Prostate gland (tissue), 2 donors: ENCODE measurements at regions not wholly inside any gene's neighbourhood (a gene's known extent, or its start where the extent isn't known, plus 50 kb on each side); places are given as distances from the start of the nearest gene placed in this dataset.

Experiments
- DNase-seq: peaks from one replicate; pipeline ENCODE4 v3.0.0-alpha.2; 2019; ENCODE audit warnings: low spot score
- H3K27ac ChIP-seq, 2 donors: fragments of 200-600 bp; sonication (generic); 2 replicates each; pipeline ENCODE4 v1.5.1; 2017 to 2019
- H3K27me3 ChIP-seq: fragments of 200-600 bp; sonication (generic); replicated peaks from 2 replicates; pipeline ENCODE4 v1.5.1; 2019; ENCODE audit not compliant: insufficient read depth
- H3K36me3 ChIP-seq, 2 donors: fragments of 200-600 bp; sonication (generic); 1 replicate in 1 of 2; 2 replicates in 1 of 2; pipeline versions ENCODE4 v1.5.1 to v1.8.1; 2017 to 2019
- H3K4me1 ChIP-seq: fragments of 200-600 bp; sonication (generic); replicated peaks from 2 replicates; pipeline ENCODE4 v1.5.1; 2019
- H3K4me3 ChIP-seq, 2 donors: fragments of 200-600 bp; sonication (generic); 2 replicates each; pipeline ENCODE4 v1.5.1; 2017 to 2019
- H3K9me3 ChIP-seq: fragments of 200-600 bp; sonication (generic); 2 replicates; pipeline ENCODE4 v1.5.1; 2017
- POLR2A ChIP-seq: fragments of 450-650 bp; IDR thresholded peaks from one replicate; pipeline ENCODE4 v1.6.1; 2016; ENCODE audit warnings: antibody characterized with exemption, mild to moderate bottlenecking
- POLR2AphosphoS5 ChIP-seq: sonication (generic); formaldehyde crosslinking; IDR thresholded peaks from one replicate; pipeline ENCODE4 v1.6.1; 2017; ENCODE audit warnings: antibody characterized with exemption
- WGBS: methylation state at CpG from one replicate; pipeline ENCODE4 v1.1.5; 2018; 5-methylcytosine and 5-hydroxymethylcytosine counted together
- intact Hi-C: fragments of 100-400 bp; cut with DNase I; formaldehyde crosslinking; loops from one replicate; pipeline ENCODE4 v1.14.2; 2022
- TF ChIP-seq, protein P1 (sequence below), 4 experiments: fragments of 200-600 bp in 2 of 4; fragments of 450-650 bp in 2 of 4; sonication (generic) in 2 of 4; IDR thresholded peaks; 1 replicate in 3 of 4; 2 replicates in 1 of 4; pipeline ENCODE4 v1.5.1; 2016 to 2019; ENCODE audit warnings: antibody characterized with exemption in 4 of 4, mild to moderate bottlenecking in 2 of 4, moderate library complexity in 2 of 4

DNA sequence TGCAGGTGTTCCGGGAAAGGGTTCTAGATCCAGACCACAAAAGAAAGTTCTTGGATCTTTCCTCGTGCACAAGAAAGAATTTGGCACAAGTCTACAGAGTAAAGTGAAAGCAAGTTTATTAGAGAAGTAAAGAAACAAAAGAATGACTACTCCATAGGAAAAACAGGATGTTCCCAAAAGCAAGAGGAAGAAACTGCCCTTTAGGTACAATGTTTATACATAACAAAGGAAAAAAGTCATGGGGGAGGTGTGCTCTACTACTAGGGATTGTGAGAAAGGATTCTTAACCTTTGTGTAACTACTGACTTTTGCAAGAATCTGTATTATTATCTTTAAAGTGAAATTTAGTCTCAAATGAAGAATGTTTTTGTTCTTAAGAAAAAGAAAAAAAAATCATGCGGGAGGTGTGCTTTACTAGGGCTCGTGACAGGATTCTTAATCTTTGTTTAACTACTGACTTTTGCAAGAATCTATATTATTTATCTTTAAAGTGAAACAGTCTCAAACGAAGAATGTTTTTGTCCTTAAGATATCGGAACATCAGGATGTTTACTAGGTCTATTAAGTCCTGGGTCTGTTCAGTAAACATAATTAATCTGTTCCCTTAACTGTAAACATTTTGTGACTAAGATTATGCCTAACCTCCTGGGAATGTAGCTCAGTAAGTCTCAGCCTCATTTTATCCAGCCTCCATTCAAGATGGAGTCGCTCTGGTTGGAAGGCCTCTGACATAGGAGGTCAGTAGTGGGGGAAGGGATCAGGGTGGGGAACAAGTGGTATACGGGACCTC, 110.4 kb upstream of the BEND4 start:
- 47% methylated on average over 8 of the region's 8 CpGs for WGBS
- intact Hi-C loops, result no loop called here
- H3K4me3 ChIP-seq, result no peak overlapping the region

DNA sequence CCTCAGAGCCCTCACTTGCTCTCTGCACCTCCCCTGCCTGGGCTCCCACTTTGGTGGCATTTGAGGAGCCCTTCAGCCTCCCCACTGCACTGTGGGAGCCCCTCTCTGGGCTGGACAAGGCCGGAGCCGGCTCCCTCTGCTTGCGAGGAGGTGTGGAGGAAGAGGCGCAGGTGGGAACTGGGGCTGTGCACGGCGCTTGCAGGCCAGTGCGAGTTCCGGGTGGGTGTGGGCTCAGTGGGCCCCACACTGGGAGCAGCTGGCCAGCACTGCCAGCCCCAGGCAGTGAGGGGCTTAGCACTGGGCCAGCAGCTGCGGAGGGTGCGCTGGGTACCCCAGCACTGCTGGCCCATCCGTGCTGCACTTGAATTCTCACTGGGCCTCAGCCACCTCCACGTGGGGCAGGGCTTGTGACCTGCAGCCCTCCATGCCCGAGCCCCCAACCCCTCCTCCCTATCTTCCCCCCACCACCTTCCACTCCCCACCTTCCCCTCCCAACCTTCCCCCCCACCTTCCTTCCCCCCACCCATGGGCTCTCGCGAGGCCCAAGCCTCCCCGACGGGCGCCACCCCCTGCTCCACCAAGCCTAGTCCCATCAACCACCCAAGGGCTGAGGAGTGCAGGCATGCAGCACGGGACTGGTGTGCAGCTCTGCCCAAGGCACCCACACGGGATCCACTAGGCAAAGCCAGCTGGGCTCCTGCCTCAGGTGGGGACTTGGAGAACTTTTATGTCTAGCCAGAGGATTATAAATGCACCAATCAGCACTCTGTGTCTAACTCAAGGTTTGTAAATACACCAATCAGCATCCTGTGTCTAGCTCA, 113.5 kb upstream of the BEND4 start:
- WGBS, result 90% methylated on average over 17 of the region's 20 CpGs
- no peak overlapping the region for H3K27ac ChIP-seq
- H3K36me3 ChIP-seq, result no peaks in the 10 kb centered on the region
- H3K4me3 ChIP-seq, result no peak overlapping the region
- H3K9me3 ChIP-seq, result no peaks in the 10 kb centered on the region
- no peak for DNase-seq
- intact Hi-C loops, result no loop called here
- H3K27me3 ChIP-seq, result no peaks in the 10 kb centered on the region
- H3K4me1 ChIP-seq, result no peaks in the 10 kb centered on the region
- TF ChIP-seq POLR2AphosphoS5, result no peak
- TF ChIP-seq, protein P1, sequence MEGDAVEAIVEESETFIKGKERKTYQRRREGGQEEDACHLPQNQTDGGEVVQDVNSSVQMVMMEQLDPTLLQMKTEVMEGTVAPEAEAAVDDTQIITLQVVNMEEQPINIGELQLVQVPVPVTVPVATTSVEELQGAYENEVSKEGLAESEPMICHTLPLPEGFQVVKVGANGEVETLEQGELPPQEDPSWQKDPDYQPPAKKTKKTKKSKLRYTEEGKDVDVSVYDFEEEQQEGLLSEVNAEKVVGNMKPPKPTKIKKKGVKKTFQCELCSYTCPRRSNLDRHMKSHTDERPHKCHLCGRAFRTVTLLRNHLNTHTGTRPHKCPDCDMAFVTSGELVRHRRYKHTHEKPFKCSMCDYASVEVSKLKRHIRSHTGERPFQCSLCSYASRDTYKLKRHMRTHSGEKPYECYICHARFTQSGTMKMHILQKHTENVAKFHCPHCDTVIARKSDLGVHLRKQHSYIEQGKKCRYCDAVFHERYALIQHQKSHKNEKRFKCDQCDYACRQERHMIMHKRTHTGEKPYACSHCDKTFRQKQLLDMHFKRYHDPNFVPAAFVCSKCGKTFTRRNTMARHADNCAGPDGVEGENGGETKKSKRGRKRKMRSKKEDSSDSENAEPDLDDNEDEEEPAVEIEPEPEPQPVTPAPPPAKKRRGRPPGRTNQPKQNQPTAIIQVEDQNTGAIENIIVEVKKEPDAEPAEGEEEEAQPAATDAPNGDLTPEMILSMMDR (IDR thresholded peaks at IDR 0.05), result no peak
- TF ChIP-seq POLR2A, result no peak

More for the DNA sequence above, 110.4 kb upstream of the BEND4 start:
- Histone ChIP-seq H3K4me1 (no peaks in the 10 kb centered on the region), H3K9me3 (no peaks in the 10 kb centered on the region), H3K27me3 (no peaks in the 10 kb centered on the region), H3K27ac (peak overlapping the region in 1 of 2 donors; percentile 26), H3K36me3 (no peaks in the 10 kb centered on the region)
- no peak for DNase-seq
- TF ChIP-seq POLR2A (no peak), POLR2AphosphoS5 (peak; percentile 31)
- TF ChIP-seq, protein P1 (IDR thresholded peaks at IDR 0.05), result no peak

DNA sequence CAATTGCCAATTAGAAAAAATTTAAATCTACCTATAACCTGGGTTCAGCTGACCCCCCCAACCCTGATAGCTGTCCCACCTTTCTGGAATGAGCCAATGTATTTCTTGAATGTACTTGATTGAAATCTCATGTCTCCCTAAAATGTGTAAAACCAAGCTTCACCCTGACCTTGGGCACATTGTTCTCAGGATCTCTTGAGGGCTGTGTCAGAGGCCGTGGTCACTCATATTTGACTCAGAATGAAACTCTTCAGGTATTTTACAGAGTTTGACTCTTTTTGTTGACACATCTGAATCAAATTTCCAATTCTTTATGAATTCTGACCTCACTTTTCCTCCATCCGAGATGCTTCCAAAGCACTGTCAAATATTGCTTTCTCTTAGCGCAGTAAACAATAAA, 115.3 kb upstream of the BEND4 start:
- 95% methylated on average over 3 of the region's 3 CpGs for WGBS

DNA sequence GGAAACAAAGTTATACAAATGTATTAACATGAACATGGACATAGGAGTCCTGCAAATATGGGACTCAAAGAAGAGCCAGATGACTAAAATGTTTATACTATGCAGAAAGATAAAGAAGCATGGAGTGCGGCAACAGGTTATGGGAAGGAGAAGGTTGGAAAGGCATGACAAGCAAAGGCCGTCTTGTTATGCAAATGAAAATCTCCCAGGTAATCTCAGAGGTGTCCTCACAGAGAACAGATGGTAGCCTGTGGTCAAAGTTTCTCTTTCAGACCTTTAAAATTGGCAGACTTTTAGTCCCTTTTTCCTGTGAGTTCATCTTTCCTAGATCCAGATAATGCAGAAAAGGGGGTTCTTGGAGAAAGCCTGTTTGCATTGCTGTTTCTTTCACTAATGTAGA, 116.4 kb upstream of the BEND4 start:
- intact Hi-C loops, result no loop called here
- no peaks in the 10 kb centered on the region for H3K4me1 ChIP-seq
- 56% methylated on average over 2 of the region's 2 CpGs for WGBS
- DNase-seq, result no peak
- no peak overlapping the region for H3K4me3 ChIP-seq
- TF ChIP-seq, protein P1 (IDR thresholded peaks at IDR 0.05), result no peak
- no peak for TF ChIP-seq POLR2A
- TF ChIP-seq POLR2AphosphoS5, result no peak
- H3K36me3 ChIP-seq, result no peaks in the 10 kb centered on the region
- no peak overlapping the region for H3K27ac ChIP-seq
- no peaks in the 10 kb centered on the region for H3K27me3 ChIP-seq
- no peaks in the 10 kb centered on the region for H3K9me3 ChIP-seq

More for the DNA sequence above, 115.3 kb upstream of the BEND4 start:
- Histone ChIP-seq H3K36me3 (no peaks in the 10 kb centered on the region), H3K9me3 (no peaks in the 10 kb centered on the region), H3K27ac (no peak overlapping the region), H3K4me1 (no peaks in the 10 kb centered on the region), H3K27me3 (no peaks in the 10 kb centered on the region), H3K4me3 (no peak overlapping the region)
- TF ChIP-seq POLR2A (no peak), POLR2AphosphoS5 (no peak)
- DNase-seq, result no peak
- intact Hi-C loops, result no loop called here

DNA sequence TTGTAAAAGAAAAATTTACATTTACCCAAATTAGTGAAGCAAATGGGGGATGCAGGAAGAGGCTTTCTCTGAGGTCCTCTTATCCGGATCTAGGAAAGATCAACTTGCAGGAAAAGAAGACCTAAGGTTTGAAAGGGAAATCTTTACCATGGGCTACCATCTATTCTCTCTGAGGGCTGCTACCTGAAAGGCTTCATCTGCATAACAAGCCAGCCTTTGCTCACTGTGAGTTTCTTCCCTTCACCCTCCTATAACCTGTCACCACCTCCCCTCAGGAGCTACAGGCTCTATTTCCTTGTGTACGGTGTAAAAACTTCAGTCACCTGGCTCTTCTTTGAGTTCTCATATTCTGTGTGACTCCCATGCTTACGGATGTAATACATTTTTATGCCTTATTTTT, 118.6 kb upstream of the BEND4 start:
- no peak overlapping the region for H3K4me3 ChIP-seq
- no peak for DNase-seq
- no peaks in the 10 kb centered on the region for H3K27me3 ChIP-seq
- 82% methylated on average over 3 of the region's 3 CpGs for WGBS
- H3K9me3 ChIP-seq, result no peaks in the 10 kb centered on the region
- TF ChIP-seq, protein P1 (IDR thresholded peaks at IDR 0.05), result no peak
- TF ChIP-seq POLR2AphosphoS5 (no peak), POLR2A (no peak)
- no peaks in the 10 kb centered on the region for H3K36me3 ChIP-seq
- no peaks in the 10 kb centered on the region for H3K4me1 ChIP-seq
- intact Hi-C loops, result no loop called here
- H3K27ac ChIP-seq, result no peak overlapping the region
